HG02970 (cell line): ENCODE measurements at regions not wholly inside any gene's neighbourhood (a gene's known extent, or its start where the extent isn't known, plus 50 kb on each side); places are given as distances from the start of the nearest gene placed in this dataset.

Source experiments
- ATAC-seq: cut with Tn5 transposase; IDR thresholded peaks from one replicate; pipeline ENCODE4 v1.9.1; 2021; ENCODE audit warnings: mild to moderate bottlenecking, moderate library complexity, moderate number of reproducible peaks; ENCODE audit not compliant: unreplicated experiment, low FRiP score

GRCh38 chr11:116112087-116112935, 608.1 kb upstream of the CADM1 start:
- ATAC-seq, result no peak

GRCh38 chr11:116111546-116111945, 607.3 kb upstream of the CADM1 start:
- no peak for ATAC-seq

- no peak for ATAC-seq
Measured at GRCh38 chr11:116110802-116111201, 606.6 kb upstream of the CADM1 start.

- ATAC-seq, result no peak
Measured at GRCh38 chr11:116110356-116110755, 606.1 kb upstream of the CADM1 start.

- ATAC-seq, result no peak
Measured at GRCh38 chr11:116109228-116109627, 605.0 kb upstream of the CADM1 start.

- no peak for ATAC-seq
Measured at GRCh38 chr11:116108161-116108560, 603.9 kb upstream of the CADM1 start.

- no peak for ATAC-seq
Measured at GRCh38 chr11:116107229-116107628, 603.0 kb upstream of the CADM1 start.

GRCh38 chr11:116104498-116105174, 600.4 kb upstream of the CADM1 start:
- no peak for ATAC-seq

GRCh38 chr11:116101902-116102301, 597.7 kb upstream of the CADM1 start:
- no peak for ATAC-seq

GRCh38 chr11:116100016-116100415, 595.8 kb upstream of the CADM1 start:
- no peak for ATAC-seq

GRCh38 chr11:116099541-116099940, 595.3 kb upstream of the CADM1 start:
- no peak for ATAC-seq

- ATAC-seq, result no peak
Measured at GRCh38 chr11:116096272-116096995, 592.2 kb upstream of the CADM1 start.

GRCh38 chr11:116093481-116094270, 589.5 kb upstream of the CADM1 start:
- no peak for ATAC-seq

GRCh38 chr11:116093065-116093464, 588.9 kb upstream of the CADM1 start:
- no peak for ATAC-seq

GRCh38 chr11:116086426-116086825, 582.2 kb upstream of the CADM1 start:
- ATAC-seq, result no peak

GRCh38 chr11:116085031-116085635, 580.9 kb upstream of the CADM1 start:
- ATAC-seq, result no peak

- no peak for ATAC-seq
Measured at GRCh38 chr11:116084511-116084910, 580.3 kb upstream of the CADM1 start.

GRCh38 chr11:116082256-116082655, 578.0 kb upstream of the CADM1 start:
- no peak for ATAC-seq

- no peak for ATAC-seq
Measured at GRCh38 chr11:116079580-116079979, 575.4 kb upstream of the CADM1 start.

GRCh38 chr11:116078101-116078591, 573.9 kb upstream of the CADM1 start:
- ATAC-seq, result no peak
